ENCODE measurements at regions not wholly inside any gene's neighbourhood (a gene's known extent, or its start where the extent isn't known, plus 50 kb on each side); places are given as distances from the start of the nearest gene placed in this dataset.

GRCh38 chr2:206876216-206876860 lies 63.0 kb upstream of the CPO start:
- ChIA-PET RAD21 (ENCODE audit: unreplicated experiment) (no interaction called here), CTCF (no interaction called here), SMC1A (ENCODE audit: uncharacterized antibody, unreplicated experiment) (no interaction called here), POLR2A (no interaction called here)
- BruUV-seq (replicated peaks) = no TSS peak
- 32% methylated on average over 7 of the region's 7 CpGs for WGBS (ENCODE audit: insufficient coverage, insufficient replicate concordance, low lambda C conversion rate, missing lambda C conversion rate)
- TF ChIP-seq RELA (IDR thresholded peaks at IDR 0.05; ENCODE audit: borderline replicate concordance, partially characterized antibody) (no peak), MTA3 (IDR thresholded peaks at IDR 0.05; ENCODE audit: borderline replicate concordance, low read length) (no peak), FOXM1 (IDR thresholded peaks at IDR 0.05; ENCODE audit: low read depth, low read length) (no peak)
- FAIRE-seq (no peak), DNase-seq (ENCODE audit: low read depth, low spot score) (no peak), ATAC-seq (no peak)
- in situ Hi-C loops (cut with MboI) (no loop called here), intact Hi-C loops (cut with micrococcal nuclease; ENCODE audit: unreplicated experiment) (no loop called here)
- H3K27me3 ChIP-seq (replicated peaks in 1 of 2; ENCODE audit: control insufficient read depth in 2 of 2, insufficient read depth in 2 of 2, low read length in 1 of 2) = no peaks in the 10 kb centered on the region; a peak in 1 of 4 replicates
- H3K9me3 ChIP-seq (replicated peaks; ENCODE audit: control insufficient read depth, insufficient read depth, low read length) = no peaks in the 10 kb centered on the region
- H3K9ac ChIP-seq (ENCODE audit: control insufficient read depth, insufficient read depth, low read length) = no peak overlapping the region
- H3K36me3 ChIP-seq (ENCODE audit: control insufficient read depth in 2 of 2, insufficient read depth in 2 of 2, low read length in 1 of 2) = no peaks in the 10 kb centered on the region
- H3K4me2 ChIP-seq (ENCODE audit: control insufficient read depth, insufficient read depth) = no peak overlapping the region
- H3K4me1 ChIP-seq (ENCODE audit: control insufficient read depth, insufficient read depth, low read length) = no peaks in the 10 kb centered on the region
- no peak overlapping the region for H3K4me3 ChIP-seq
- no peaks in the 10 kb centered on the region for H4K20me1 ChIP-seq (ENCODE audit: control insufficient read depth, insufficient read depth)
- no peaks in the 10 kb centered on the region for H3K79me2 ChIP-seq (ENCODE audit: control insufficient read depth, insufficient read depth, low read length)
- no peak overlapping the region for H3K27ac ChIP-seq (ENCODE audit: control insufficient read depth, insufficient read depth)
- no peak overlapping the region for H2AFZ ChIP-seq (ENCODE audit: control insufficient read depth, low read depth, low read length)

GRCh38 chr2:206881708-206882410 lies 57.5 kb upstream of the CPO start:
- ChIA-PET POLR2A (no interaction called here), RAD21 (ENCODE audit: unreplicated experiment) (no interaction called here), SMC1A (ENCODE audit: uncharacterized antibody, unreplicated experiment) (no interaction called here), CTCF (interaction anchor here (0.7 kb wide), 1 partner anchor 14 kb away, joined by 3 read pairs; no protein-coding TSS in a partner anchor)
- no peaks in the 10 kb centered on the region for H3K9me3 ChIP-seq (replicated peaks; ENCODE audit: control insufficient read depth, insufficient read depth, low read length)
- H3K4me2 ChIP-seq (ENCODE audit: control insufficient read depth, insufficient read depth) = no peak overlapping the region
- H3K36me3 ChIP-seq (ENCODE audit: control insufficient read depth in 2 of 2, insufficient read depth in 2 of 2, low read length in 1 of 2) = no peaks in the 10 kb centered on the region
- no peaks in the 10 kb centered on the region for H3K79me2 ChIP-seq (ENCODE audit: control insufficient read depth, insufficient read depth, low read length)
- H4K20me1 ChIP-seq (ENCODE audit: control insufficient read depth, insufficient read depth) = no peaks in the 10 kb centered on the region
- H3K27ac ChIP-seq (ENCODE audit: control insufficient read depth, insufficient read depth) = no peak overlapping the region
- BruUV-seq (replicated peaks) = no TSS peak
- no peak overlapping the region for H3K4me3 ChIP-seq
- intact Hi-C loops (cut with micrococcal nuclease; ENCODE audit: unreplicated experiment) = no loop called here
- no peak for DNase-seq (ENCODE audit: low read depth, low spot score)
- no peaks in the 10 kb centered on the region for H3K4me1 ChIP-seq (ENCODE audit: control insufficient read depth, insufficient read depth, low read length)
- H3K9ac ChIP-seq (ENCODE audit: control insufficient read depth, insufficient read depth, low read length) = no peak overlapping the region
- WGBS (ENCODE audit: insufficient coverage, insufficient replicate concordance, low lambda C conversion rate, missing lambda C conversion rate) = 27% methylated on average over 11 of the region's 11 CpGs
- in situ Hi-C loops (cut with MboI) = no loop called here
- H2AFZ ChIP-seq (ENCODE audit: control insufficient read depth, low read depth, low read length) = no peak overlapping the region
- no peaks in the 10 kb centered on the region for H3K27me3 ChIP-seq (replicated peaks in 1 of 2; ENCODE audit: control insufficient read depth in 2 of 2, insufficient read depth in 2 of 2, low read length in 1 of 2)
- TF ChIP-seq CBX5 (IDR thresholded peaks at IDR 0.05; ENCODE audit: low read depth) (no peak), ASH2L (IDR thresholded peaks at IDR 0.05; ENCODE audit: borderline replicate concordance, low read depth) (no peak), CBX3 (IDR thresholded peaks at IDR 0.05; ENCODE audit: borderline replicate concordance, low read depth) (no peak), ZNF622 (IDR thresholded peaks at IDR 0.05) (no peak), ZNF274 (IDR thresholded peaks at IDR 0.05; ENCODE audit: insufficient read depth, insufficient read length) (no peak), CHD1 (IDR thresholded peaks at IDR 0.05; ENCODE audit: low read depth, low read length) (no peak), NFYA (IDR thresholded peaks at IDR 0.05; ENCODE audit: borderline replicate concordance, low read depth, low read length) (no peak), STAT1 (conservative IDR thresholded peaks at IDR 0.05) (no peak)
- no peak for ATAC-seq
- FAIRE-seq = no peak

Data from GM12878 (cell line).